ENCODE measurements at regions not wholly inside any gene's neighbourhood (a gene's known extent, or its start where the extent isn't known, plus 50 kb on each side); places are given as distances from the start of the nearest gene placed in this dataset.

- Histone ChIP-seq H3K4me1 (ENCODE audit: control insufficient read depth, insufficient read depth, low read length) (no peaks in the 10 kb centered on the region), H3K36me3 (ENCODE audit: control insufficient read depth, insufficient read depth, low read length) (no peaks in the 10 kb centered on the region), H3K4me3 (ENCODE audit: low read depth in 2 of 2, low read length in 2 of 2) (no peak overlapping the region), H3K9me3 (ENCODE audit: control insufficient read depth, insufficient read depth, low read depth, low read length) (no peaks in the 10 kb centered on the region), H3K27me3 (ENCODE audit: control insufficient read depth, insufficient read depth, low read length) (no peaks in the 10 kb centered on the region), H3K27ac (ENCODE audit: low read length) (no peak overlapping the region)
- ChIA-PET CTCF (interaction anchor here (0.7 kb wide), 1 partner anchor 9 kb away, joined by 6 read pairs; no protein-coding TSS in a partner anchor), POLR2A (no interaction called here)
- intact Hi-C loops (cut with micrococcal nuclease; ENCODE audit: unreplicated experiment) (no loop called here), in situ Hi-C loops (cut with HindIII; ENCODE audit: low pct_unique_long_range_greater_than_20kb, low sequenced_read_pairs) (no loop called here)
- ATAC-seq (no peak), DNase-seq (ENCODE audit: low read depth, low spot score) (no peak)
- no peak for TF ChIP-seq SIN3A (IDR thresholded peaks at IDR 0.05; ENCODE audit: borderline replicate concordance, insufficient read depth, low read depth, low read length)
- TF ChIP-seq TCF7L2 (IDR thresholded peaks at IDR 0.05; ENCODE audit: low read depth, low read length) = no peak
- no peak for TF ChIP-seq CTCF (IDR thresholded peaks at IDR 0.05)
- no peak for TF ChIP-seq POLR2AphosphoS5 (IDR thresholded peaks at IDR 0.05; ENCODE audit: low read depth, low read length)
- no peak for TF ChIP-seq REST (IDR thresholded peaks at IDR 0.05; ENCODE audit: insufficient read depth in 1 of 2, low read depth in 2 of 2, low read length in 1 of 2)
- BruUV-seq (replicated peaks) = no TSS peak
Measured at GRCh38 chr3:20905210-20905805, 719.3 kb upstream of the SGO1 start.

- no TSS peak for BruUV-seq (replicated peaks)
- Histone ChIP-seq H3K9me3 (ENCODE audit: control insufficient read depth, insufficient read depth, low read depth, low read length) (no peaks in the 10 kb centered on the region), H3K4me1 (ENCODE audit: control insufficient read depth, insufficient read depth, low read length) (no peaks in the 10 kb centered on the region), H3K4me3 (ENCODE audit: low read depth in 2 of 2, low read length in 2 of 2) (no peak overlapping the region), H3K36me3 (ENCODE audit: control insufficient read depth, insufficient read depth, low read length) (no peaks in the 10 kb centered on the region), H3K27me3 (ENCODE audit: control insufficient read depth, insufficient read depth, low read length) (no peaks in the 10 kb centered on the region), H3K27ac (ENCODE audit: low read length) (no peak overlapping the region)
- CTCF ChIA-PET = no interaction called here
- TF ChIP-seq CTCF (IDR thresholded peaks at IDR 0.05) (no peak), SIN3A (IDR thresholded peaks at IDR 0.05; ENCODE audit: borderline replicate concordance, insufficient read depth, low read depth, low read length) (no peak), REST (IDR thresholded peaks at IDR 0.05; ENCODE audit: insufficient read depth in 1 of 2, low read depth in 2 of 2, low read length in 1 of 2) (no peak), POLR2AphosphoS5 (IDR thresholded peaks at IDR 0.05; ENCODE audit: low read depth, low read length) (no peak), TCF7L2 (IDR thresholded peaks at IDR 0.05; ENCODE audit: low read depth, low read length) (no peak)
- ATAC-seq (no peak), DNase-seq (ENCODE audit: low read depth, low spot score) (no peak)
- intact Hi-C loops (cut with micrococcal nuclease; ENCODE audit: unreplicated experiment) (no loop called here), in situ Hi-C loops (cut with HindIII; ENCODE audit: low pct_unique_long_range_greater_than_20kb, low sequenced_read_pairs) (no loop called here)
- POLR2A ChIA-PET = no interaction called here
Measured at GRCh38 chr3:20904671-20905070, 718.7 kb upstream of the SGO1 start.

Data from Panc1 (cell line).